ENCODE measurements at regions not wholly inside any gene's neighbourhood (a gene's known extent, or its start where the extent isn't known, plus 50 kb on each side); places are given as distances from the start of the nearest gene placed in this dataset.

GRCh38 chr10:61539876-61540275, 86.7 kb upstream of the TMEM26 start:
- Histone ChIP-seq H3K27ac (ENCODE audit: low read depth, low read length) (no peak overlapping the region), H3K9me3 (ENCODE audit: control insufficient read depth in 2 of 3, low read length in 3 of 3) (no peaks in the 10 kb centered on the region), H3K27me3 (ENCODE audit: control insufficient read depth in 2 of 2, insufficient read depth in 2 of 2, low read length in 2 of 2) (no peaks in the 10 kb centered on the region), H3K36me3 (ENCODE audit: control insufficient read depth in 2 of 3, insufficient read depth in 3 of 3, low read length in 3 of 3) (no peaks in the 10 kb centered on the region), H3K4me1 (ENCODE audit: control insufficient read depth in 2 of 2, insufficient read depth in 2 of 2, low read length in 2 of 2) (no peaks in the 10 kb centered on the region), H3K4me3 (ENCODE audit: low read length) (no peak overlapping the region)
- ATAC-seq (no peak), DNase-seq (no peak)
- H3K4me1 Mint-ChIP-seq, result peaks cover 0 to 1% (median 0%) of the 10 kb centered on the region in 7 donors
- no peaks in the 10 kb centered on the region for H3K36me3 Mint-ChIP-seq
- no peak overlapping the region for H3K4me3 Mint-ChIP-seq
- H3K27ac Mint-ChIP-seq, result no peak overlapping the region
- peaks cover 0 to 8% (median 2%) of the 10 kb centered on the region in 11 donors for H3K9me3 Mint-ChIP-seq
- ChIA-PET POLR2A (no interaction called here), CTCF (no interaction called here)
- peaks cover 0 to 13% (median 7%) of the 10 kb centered on the region in 5 donors for H3K27me3 Mint-ChIP-seq
- intact Hi-C loops (cut with micrococcal nuclease), result no loop called here

GRCh38 chr10:61529208-61529607, 76.0 kb upstream of the TMEM26 start:
- H3K27me3 Mint-ChIP-seq, result peaks cover 0 to 15% (median 4%) of the 10 kb centered on the region in 5 donors
- H3K4me1 ChIP-seq (ENCODE audit: control insufficient read depth in 2 of 2, insufficient read depth in 2 of 2, low read length in 2 of 2), result no peaks in the 10 kb centered on the region
- H3K9me3 ChIP-seq (ENCODE audit: control insufficient read depth in 2 of 3, low read length in 3 of 3), result no peaks in the 10 kb centered on the region
- peaks cover 0 to 13% (median 0%) of the 10 kb centered on the region in 11 donors for H3K9me3 Mint-ChIP-seq
- H3K36me3 ChIP-seq (ENCODE audit: control insufficient read depth in 2 of 3, insufficient read depth in 3 of 3, low read length in 3 of 3), result no peaks in the 10 kb centered on the region
- H3K36me3 Mint-ChIP-seq, result no peaks in the 10 kb centered on the region
- no peak overlapping the region for H3K4me3 ChIP-seq (ENCODE audit: low read length)
- ChIA-PET POLR2A (no interaction called here), CTCF (interaction anchor here (0.6 kb wide), 1 partner anchor 12 kb away, joined by 3 read pairs; no protein-coding TSS in a partner anchor)
- no peaks in the 10 kb centered on the region for H3K27me3 ChIP-seq (ENCODE audit: control insufficient read depth in 2 of 2, insufficient read depth in 2 of 2, low read length in 2 of 2)
- H3K27ac Mint-ChIP-seq, result no peak overlapping the region
- H3K27ac ChIP-seq (ENCODE audit: low read depth, low read length), result no peak overlapping the region
- H3K4me1 Mint-ChIP-seq, result no peaks in the 10 kb centered on the region
- ATAC-seq (no peak), DNase-seq (no peak)
- H3K4me3 Mint-ChIP-seq, result no peak overlapping the region
- intact Hi-C loops (cut with micrococcal nuclease), result no loop called here

DNA sequence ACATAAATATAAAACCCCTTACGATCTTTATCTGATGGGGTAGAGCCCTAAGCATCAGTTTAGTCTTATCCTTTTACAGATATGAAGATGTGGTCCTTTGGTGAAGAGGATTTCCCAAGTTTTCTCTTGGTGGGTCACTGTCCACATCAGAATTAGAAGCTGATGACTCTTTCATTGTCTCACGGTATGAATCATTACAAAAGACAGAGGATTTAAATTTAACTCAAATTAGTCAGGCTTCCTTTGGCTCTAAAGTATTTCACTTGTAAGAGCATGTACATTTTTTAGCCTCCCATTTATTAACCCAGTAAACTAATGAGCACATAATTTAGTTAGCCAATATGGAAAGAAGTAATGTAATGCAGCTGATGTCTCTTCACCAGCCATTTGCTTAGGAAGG, 49.9 kb upstream of the TMEM26 start:
- Histone ChIP-seq H3K9me3 (ENCODE audit: control insufficient read depth in 2 of 3, low read length in 3 of 3) (no peaks in the 10 kb centered on the region), H3K27me3 (ENCODE audit: control insufficient read depth in 2 of 2, insufficient read depth in 2 of 2, low read length in 2 of 2) (no peaks in the 10 kb centered on the region), H3K4me3 (ENCODE audit: low read length) (no peak overlapping the region), H3K36me3 (ENCODE audit: control insufficient read depth in 2 of 3, insufficient read depth in 3 of 3, low read length in 3 of 3) (no peaks in the 10 kb centered on the region), H3K27ac (ENCODE audit: low read depth, low read length) (no peak overlapping the region), H3K4me1 (ENCODE audit: control insufficient read depth in 2 of 2, insufficient read depth in 2 of 2, low read length in 2 of 2) (no peaks in the 10 kb centered on the region)
- Mint-ChIP-seq H3K4me3 (no peak overlapping the region), H3K9me3 (no peaks in the 10 kb centered on the region), H3K36me3 (no peaks in the 10 kb centered on the region), H3K27ac (no peak overlapping the region), H3K4me1 (no peaks in the 10 kb centered on the region), H3K27me3 (peaks cover 0 to 20% (median 6%) of the 10 kb centered on the region in 5 donors)
- POLR2A ChIA-PET, result no interaction called here
- CTCF ChIA-PET, result no interaction called here
- no peak for ATAC-seq
- DNase-seq, result no peak
- intact Hi-C loops (cut with micrococcal nuclease), result no loop called here
